HG02870 (cell line): ENCODE measurements at regions not wholly inside any gene's neighbourhood (a gene's known extent, or its start where the extent isn't known, plus 50 kb on each side); places are given as distances from the start of the nearest gene placed in this dataset.
"Not testable (repeated sequence)": the region's sequence is repeated elsewhere in the genome, so short reads cannot be mapped to it uniquely, and the experiment has no call there.

ENCODE experiments used
- ATAC-seq: cut with Tn5 transposase; IDR thresholded peaks from one replicate; pipeline ENCODE4 v1.9.1; 2021; ENCODE audit warnings: mild to moderate bottlenecking, moderate library complexity; ENCODE audit not compliant: unreplicated experiment

DNA sequence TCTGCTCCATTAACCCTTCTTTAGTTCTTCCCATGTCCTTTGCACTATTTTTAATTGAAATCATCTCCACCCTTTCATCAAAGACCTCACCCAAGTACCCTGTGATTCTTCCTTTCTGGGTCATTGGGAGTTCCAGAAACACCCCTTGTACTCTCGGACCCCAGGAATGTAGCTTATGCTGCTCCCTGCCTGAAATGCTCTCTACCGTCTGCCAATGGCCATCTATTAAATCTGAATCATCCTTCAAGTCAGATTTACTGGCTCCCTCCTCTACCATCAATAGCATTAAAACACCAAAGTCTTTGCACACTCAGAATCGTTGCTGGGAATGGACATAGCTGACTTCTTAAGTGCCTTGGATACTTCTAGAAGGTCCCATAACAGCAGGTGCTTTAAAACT lies 73.2 kb upstream of the GADD45A start:
- no peak for ATAC-seq

DNA sequence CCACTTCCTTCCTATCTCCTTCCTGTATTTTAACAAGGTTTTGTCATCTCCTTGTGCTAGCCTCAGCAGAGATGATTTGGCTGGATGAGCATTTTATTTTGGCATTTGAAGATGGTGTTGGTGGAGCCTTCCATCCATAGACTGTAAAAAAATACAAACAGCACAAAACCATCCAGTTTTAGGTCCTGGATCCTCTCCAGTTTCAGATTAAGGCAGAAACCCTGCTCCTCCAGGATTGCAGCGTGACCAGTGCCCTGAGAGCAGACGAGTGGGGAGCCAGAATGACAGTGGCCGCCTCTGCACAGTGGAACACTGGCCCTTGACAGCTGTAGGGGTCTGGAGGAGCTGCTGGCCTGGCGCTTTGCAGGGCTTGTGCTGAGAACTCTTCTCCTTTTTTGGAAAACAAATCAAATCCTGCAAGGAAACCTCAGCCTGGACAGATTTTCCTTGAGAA lies 72.2 kb upstream of the GADD45A start:
- ATAC-seq: no peak

DNA sequence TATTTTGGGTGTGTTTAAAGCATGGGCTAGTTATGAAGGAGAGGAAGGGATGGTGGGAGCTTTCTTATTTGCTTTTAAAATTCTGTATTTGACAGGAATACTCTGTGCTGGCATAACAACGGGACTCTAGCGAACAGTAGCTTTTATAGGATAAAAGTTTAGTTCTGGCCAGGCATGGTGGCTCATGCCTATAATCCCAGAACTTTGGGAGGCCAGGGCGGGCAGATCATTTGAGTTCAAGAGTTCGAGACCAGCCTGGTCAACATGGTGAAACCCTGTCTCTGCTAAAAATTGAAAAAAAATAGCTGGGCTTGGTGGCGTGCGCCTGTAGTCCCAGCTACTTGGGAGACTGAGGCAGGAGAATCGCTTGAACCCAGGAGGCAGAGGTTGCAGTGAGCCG lies 71.5 kb upstream of the GADD45A start:
- ATAC-seq: not testable (repeated sequence)

DNA sequence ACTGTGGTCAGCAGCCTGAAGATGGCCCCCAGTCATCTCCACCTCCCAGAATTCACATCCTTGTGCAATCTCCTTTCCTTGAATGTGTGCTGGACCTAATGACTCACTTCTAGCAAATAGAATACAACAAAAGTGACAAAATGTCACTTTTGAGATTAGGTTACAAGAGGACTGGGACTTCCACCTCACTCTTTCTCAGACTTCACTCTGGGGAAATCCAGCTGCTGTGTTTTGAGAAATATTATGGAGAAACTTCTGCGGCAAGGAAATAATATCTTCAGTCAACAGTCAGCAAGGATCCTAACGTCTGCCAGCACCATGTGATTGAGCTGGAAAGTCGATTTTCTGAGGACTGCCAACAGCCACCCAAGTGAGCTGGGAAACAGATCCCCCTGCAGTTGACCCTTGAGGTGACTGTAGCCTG lies 70.5 kb upstream of the GADD45A start:
- no peak for ATAC-seq

DNA sequence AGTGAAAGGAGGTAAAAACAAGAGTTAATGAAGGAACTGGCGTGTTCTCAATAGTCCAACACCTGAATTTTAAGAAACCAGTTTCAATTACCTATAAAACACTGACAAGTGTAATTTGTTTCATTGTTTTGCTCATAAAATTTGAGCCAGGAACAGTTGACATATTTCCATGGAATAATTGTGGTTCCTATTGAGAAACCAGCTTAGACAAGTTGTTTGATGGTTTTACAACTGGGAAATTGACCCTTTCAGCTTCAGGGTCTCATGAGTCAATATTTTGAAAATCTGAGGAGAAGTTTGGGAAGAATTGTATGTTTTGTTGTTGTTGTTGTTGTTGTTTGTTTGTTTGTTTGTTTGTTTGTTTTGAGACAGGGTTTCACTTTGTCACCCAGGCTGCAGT lies 69.1 kb upstream of the GADD45A start:
- ATAC-seq: no peak

DNA sequence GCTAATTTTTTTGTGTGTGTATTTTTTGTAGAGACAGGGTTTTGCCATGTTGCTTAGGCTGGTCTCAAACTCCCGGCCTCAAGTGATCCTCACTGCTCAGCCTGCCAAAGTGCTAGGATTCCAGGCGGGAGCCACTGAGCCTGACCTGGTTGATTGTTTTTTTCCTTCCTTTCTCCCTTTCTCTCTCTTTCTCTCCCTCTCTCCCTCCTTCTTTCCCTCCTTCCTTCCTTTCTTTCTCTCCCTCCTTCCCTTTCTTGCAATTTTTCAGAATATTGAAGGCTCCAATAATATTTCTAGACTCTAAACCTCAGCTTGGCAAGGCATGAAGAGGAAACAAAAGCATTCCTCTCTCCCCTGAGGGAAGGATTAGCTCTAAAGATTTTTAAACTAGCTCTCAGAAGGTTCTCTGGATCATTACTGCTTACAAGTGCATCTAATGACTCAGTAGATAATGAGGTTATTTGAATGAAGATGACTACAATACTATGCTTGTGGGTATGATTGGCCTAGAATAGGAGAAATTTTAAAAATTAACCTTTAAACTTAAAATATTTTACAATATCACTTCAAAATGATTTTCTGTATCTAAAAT lies 68.5 kb upstream of the GADD45A start:
- ATAC-seq: no peak

DNA sequence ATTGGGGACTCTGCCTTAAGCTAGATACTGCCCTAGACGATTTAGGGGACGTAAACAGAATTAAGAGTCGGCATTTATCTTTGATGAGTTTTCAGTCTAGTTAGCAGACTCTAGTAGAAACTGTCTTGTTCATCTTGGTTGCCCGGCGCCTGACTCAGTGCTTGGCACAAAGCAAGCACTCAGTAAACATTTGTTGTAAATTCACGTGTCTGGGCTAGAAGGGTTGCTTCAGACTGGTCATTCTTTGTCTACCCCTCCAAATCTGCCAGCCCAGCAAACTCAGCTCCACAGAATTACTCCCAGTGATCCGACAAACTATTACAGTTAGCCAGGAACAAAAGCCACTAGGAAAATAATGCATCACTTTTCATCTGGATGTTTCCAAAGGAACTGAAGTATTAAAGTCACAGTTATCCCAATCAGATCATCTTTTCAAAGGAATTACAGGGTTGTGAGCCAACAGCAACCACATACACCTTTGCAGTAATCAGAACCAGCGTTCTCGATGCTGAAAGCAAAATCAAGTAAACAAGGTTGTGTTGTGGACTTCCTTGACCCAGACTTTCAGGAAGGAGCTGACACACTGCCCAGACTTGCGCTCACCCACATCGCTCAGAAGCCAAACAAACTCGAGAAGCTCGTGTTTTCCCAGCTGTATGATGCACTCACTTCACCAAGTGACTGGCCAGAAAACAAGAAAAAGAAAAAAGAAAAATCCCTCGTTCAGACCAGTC lies 66.5 kb upstream of the GADD45A start:
- ATAC-seq: no peak

DNA sequence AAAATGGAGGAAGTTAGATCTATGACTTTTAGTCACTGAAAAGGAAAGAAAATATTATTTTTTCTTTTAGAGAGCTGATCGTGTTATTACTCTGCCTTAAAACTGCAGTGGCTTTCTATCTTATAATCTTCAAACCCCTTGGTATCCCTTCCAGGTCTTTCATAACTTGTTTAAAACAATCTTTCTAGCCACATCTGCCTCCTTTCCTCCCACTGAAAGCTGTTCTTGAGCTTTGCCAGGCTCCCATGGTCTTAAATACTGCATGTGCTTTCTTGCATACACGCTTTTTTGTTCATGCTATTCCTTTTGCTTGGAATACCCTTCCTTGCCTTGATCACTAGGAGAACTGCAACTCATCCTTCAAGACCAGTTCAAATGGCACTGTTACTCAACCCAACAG lies 65.9 kb upstream of the GADD45A start:
- ATAC-seq: no peak

DNA sequence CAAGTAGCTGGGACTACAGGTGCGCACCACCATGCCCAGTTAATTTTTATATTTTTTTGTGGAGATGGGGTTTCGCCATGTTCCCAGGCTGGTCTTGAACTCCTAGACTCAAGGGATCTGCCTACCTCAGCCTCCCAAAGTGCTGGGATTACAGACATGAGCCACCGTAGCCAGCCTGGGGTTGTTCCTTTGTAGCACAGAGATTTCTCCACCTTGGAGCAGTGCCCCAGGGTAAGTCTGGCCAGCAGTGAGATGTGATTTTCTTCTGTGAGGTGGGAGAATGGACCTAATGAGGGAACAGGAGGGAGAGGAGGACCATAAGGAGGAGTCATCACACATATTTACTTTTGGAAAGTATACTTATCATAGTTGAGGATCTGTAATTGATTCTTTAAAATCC lies 61.1 kb upstream of the GADD45A start:
- ATAC-seq: no peak

DNA sequence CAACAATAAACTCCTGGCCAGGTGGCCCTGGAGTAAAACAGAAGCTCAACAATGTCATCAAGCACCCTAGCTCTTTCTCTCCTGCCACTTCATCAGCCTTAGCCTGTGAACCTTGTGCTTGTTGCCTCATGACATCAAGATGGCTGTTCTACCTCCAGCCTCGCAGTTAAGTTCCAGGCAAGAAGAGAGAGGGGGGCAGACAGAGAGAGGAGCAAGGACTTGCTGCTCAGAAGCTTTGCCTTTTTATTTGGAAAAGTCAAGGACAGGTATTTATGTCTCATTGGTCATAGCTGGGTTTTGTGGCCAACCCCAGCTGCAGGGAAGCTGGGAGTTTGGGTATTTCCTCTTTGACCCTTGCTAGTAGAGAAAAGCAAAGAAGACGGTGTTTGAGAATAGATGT lies 60.3 kb upstream of the GADD45A start:
- ATAC-seq: no peak

DNA sequence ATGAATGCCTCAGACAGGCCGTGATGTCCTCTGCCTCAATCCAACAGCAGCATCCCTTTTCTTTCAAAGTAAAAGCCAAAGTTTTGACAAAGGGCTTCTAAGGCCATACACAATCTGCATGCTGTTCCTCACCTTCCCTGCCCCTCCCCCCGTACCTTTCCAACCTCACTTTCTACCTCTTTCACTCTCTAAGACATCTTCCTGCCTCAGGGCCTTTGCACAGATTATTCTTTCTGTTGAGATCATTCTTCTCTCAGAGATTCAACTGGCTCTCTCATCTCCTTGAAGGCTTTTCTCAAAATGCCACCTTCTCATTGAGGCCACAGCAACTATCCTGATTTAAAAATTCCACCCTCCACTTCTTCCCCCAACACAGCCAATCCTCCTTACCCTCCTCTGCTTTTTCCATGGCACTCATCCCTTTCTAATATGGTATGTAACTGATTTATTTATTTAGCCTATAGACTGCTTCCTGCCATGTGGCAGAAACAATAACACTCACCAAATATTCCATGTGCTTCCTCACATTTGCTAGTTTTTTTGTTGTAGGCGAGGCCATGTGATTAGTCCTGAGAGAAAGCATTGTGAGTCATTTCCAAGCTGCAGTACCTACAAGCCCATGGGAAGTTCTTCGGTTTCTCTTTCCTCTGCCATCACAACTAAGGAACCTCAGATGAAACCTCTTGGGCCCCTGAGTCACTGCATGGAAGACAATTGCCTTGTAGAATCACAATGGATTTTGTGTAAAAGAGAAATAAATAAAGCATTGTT lies 58.7 kb upstream of the GADD45A start:
- no peak for ATAC-seq

DNA sequence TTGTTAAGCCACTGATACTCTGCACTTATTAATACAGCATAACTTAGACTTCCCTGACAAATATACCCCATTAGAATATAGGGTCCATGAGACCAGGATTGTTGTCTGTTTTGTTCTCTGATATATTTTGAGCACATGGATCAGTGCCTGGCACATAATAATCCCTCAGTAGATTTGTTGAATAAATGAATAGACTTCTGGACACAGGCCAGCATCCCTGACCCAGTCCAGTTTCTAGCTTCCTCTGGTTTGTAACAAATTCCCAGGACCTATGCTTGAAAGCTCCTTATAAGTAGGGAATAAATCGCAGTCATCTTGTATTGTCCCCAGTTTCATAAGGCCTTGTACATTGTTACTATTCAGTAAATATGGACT lies 58.2 kb upstream of the GADD45A start:
- ATAC-seq: no peak

DNA sequence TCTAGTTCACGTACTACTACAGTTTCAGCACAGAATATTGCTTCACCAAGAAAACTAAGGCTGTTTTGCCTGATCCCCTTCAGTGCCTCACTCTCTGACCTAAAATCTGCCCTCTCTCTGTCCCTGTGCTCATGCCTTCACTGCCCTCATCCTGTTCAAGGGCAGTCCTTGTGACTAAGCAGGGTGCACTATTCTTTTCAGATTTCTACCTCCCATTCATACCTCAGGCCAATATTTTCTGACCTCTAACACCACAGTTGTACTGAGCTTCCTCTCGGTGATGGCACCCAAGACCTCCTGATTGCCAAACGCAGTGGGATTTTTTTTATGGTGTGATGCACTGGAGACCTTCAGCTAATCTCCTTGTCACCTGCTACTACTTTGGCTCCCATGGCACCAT lies 57.7 kb upstream of the GADD45A start:
- no peak for ATAC-seq

DNA sequence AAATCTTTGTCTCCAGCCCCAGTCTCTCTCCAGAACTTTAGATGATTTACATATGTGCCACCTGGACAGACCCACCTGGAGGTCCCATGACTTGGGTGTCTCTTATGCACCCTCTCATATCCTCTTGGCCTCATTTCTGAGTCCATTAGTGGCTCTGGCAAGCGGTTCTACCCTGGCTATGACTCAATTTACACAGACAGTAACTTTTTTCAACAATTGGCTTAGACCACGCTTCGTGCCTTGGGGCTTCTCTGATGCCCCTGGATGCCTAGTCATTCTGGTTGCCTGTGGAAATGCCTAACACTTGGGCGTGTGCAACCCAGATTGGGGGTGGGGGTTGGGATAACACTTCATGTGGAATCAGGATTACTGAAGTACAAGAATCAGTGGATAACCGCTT lies 57.1 kb upstream of the GADD45A start:
- ATAC-seq: no peak

DNA sequence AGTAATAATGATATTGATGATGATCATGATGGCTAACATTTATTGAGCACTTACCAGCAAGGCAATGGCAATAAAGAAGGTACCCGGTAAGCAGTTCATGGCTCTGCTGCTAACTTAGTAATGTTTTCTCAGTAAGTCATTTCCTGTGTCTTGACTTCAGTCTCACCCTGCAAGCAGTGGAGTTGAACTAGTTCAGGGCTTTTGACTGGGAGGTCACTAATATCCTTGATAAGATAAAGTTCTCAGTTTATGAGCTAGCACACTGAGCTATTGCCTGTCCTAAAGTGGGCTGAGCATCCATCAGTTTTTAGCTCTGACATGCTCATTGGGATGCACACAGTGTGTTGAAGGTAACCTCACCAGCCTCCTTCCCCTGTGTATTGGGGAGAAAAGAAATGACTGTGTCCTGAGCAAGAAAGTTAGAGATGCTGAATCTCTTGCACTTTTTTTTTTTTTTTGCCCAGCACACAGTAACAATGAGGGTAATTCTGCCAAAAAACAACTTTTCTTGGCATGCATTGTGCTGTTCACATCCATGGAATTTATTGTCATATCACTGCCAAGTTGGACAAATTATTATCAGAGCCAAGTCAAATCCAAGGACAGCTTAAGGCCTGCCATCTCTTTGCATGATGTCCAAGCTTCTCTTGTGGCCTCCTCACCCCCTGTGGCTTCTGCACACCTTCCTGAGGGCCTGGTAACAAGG lies 55.5 kb upstream of the GADD45A start:
- ATAC-seq: no peak

DNA sequence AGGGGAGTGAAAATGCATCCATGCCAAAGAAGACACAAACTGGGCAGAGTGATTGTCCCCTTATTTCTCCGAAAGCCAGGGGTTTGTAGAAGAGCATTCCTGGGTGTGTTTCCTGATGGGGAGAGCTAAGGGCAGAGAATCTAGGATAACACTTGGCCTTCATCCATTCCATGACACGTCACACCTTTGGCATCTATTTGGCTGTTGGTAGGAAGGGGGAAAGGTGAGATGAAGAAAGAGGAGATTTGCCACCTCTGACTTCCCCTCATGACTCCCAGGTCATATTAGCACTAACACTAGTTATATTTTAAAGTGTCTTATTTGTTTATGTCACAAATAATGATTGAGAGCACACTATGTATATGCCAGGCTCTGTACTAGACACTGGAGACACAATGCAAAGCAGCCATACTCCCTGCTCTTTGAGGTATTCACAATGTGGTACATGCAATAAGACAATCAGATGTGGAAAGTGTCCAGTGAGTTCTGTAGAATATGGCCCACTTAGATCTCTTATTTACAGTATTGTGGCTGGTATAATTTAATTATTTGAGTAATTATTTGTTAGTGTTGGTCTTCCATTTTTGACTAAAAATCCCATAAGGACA lies 54.5 kb upstream of the GADD45A start:
- ATAC-seq: no peak

DNA sequence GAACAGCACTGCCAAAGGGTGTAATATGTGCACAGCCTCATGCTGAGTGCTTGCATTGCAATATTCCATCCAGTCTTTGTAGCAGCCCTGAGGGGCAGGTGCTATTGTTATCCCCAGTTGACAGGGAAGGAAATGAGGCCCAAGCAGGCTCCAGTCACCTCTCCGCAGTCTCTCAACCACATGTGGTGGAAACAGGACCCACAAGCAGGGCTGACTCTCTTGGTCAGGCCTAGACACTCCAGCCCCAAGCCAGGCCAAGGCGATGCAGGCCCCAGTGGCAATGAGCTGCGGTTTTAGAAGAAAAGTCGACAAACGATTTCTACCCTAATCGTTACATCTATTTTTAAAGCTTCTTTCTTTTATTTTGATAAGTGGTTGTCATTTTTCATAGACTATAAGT lies 52.6 kb upstream of the GADD45A start:
- ATAC-seq: no peak

DNA sequence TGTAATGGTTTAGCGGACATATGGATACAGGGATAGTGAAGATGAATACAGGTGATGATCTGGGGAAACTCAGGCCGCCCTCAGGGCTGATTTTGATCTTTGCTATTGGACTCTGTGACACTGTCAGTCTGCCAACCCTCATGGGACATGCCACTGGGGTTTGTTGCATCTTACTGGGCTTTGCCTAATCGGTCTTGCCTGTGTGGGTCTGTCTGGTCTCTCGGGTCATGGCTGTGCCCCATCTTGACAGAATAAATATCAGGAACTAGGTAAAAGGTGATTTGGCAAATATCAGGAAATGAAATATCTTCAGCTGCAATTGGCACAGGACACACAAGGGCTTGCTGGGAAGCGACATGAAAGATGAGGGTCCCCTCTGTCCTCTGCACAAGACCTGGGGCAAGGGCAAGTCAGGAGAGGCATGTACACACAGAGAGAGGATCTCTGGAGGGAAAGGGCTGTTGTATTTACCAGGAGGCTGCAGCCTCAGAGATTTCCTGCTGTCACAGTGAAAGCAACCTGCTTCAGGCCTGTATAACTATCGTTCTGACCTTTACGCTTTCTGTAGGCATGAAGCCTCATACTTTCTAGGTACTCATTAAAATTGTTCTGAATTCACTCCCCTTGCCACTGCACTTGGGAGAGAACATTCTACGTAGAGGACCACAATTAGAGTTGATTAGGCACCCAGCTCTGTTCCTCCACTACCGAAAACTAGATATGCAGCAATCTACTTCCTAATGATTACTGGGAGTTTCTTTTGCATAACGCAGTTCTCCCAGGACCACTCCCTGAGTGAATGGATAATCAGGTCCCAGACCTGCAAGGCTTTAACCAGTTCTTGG lies 52.0 kb upstream of the GADD45A start:
- no peak for ATAC-seq

DNA sequence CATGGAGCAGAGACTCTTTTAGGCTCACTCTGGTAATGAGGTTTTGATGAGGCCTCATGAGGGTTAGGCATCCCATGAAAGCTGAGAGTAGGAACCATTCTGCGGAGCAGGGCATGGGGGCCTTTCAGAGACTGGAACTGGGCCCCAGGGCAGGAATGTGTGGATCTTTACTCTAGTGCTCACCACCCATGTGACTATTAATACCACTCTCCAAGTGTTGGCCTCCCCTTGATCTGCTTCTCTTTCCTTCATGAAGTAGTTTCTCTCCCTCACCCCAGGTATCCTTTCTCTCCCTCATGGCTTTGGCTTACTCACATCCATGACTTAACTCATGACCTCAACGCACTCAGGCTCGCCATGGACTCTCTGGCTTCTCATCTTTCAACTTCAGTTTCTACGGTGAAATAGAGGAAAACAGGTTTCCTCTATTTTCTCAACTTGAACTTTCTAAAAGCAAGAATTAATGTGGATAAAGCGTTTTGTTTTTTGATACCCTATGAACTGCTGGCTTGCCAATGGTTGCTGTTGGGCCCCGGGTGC lies 50.5 kb upstream of the GADD45A start:
- no peak for ATAC-seq
